Glutamatergic neuron (in vitro differentiated cells): ENCODE measurements at regions not wholly inside any gene's neighbourhood (a gene's known extent, or its start where the extent isn't known, plus 50 kb on each side); places are given as distances from the start of the nearest gene placed in this dataset.

Experiments used
- DNase-seq: peaks from one replicate; pipeline ENCODE4 v3.0.0; 2022
- H3K27ac Mint-ChIP-seq: one replicate; pipeline ENCODE4 v1.8.0; 2020; ENCODE audit warnings: mild to moderate bottlenecking, mixed read lengths, inconsistent platforms; ENCODE audit not compliant: unreplicated experiment
- H3K27me3 Mint-ChIP-seq: one replicate; pipeline ENCODE4 v1.8.0; 2020; ENCODE audit warnings: mild to moderate bottlenecking, moderate library complexity, mixed read lengths, inconsistent platforms; ENCODE audit not compliant: unreplicated experiment
- H3K36me3 Mint-ChIP-seq: one replicate; pipeline ENCODE4 v1.8.0; 2020; ENCODE audit warnings: mild to moderate bottlenecking, mixed read lengths, inconsistent platforms; ENCODE audit not compliant: unreplicated experiment
- H3K4me1 Mint-ChIP-seq: one replicate; pipeline ENCODE4 v1.8.0; 2020; ENCODE audit warnings: mild to moderate bottlenecking, low read depth, mixed read lengths, inconsistent platforms; ENCODE audit not compliant: unreplicated experiment
- H3K4me3 Mint-ChIP-seq: one replicate; pipeline ENCODE4 v1.8.0; 2020; ENCODE audit warnings: mild to moderate bottlenecking, mixed read lengths, inconsistent platforms; ENCODE audit not compliant: unreplicated experiment
- H3K9me3 Mint-ChIP-seq: one replicate; pipeline ENCODE4 v1.8.0; 2020; ENCODE audit warnings: mild to moderate bottlenecking, moderate library complexity, mixed read lengths, inconsistent platforms; ENCODE audit not compliant: unreplicated experiment
- TF ChIP-seq, protein P1 (sequence below): fragments of 200-600 bp; sonication (generic); IDR thresholded peaks from one replicate; pipeline ENCODE4 v1.5.0; 2021; ENCODE audit not compliant: partially characterized antibody, unreplicated experiment

DNA sequence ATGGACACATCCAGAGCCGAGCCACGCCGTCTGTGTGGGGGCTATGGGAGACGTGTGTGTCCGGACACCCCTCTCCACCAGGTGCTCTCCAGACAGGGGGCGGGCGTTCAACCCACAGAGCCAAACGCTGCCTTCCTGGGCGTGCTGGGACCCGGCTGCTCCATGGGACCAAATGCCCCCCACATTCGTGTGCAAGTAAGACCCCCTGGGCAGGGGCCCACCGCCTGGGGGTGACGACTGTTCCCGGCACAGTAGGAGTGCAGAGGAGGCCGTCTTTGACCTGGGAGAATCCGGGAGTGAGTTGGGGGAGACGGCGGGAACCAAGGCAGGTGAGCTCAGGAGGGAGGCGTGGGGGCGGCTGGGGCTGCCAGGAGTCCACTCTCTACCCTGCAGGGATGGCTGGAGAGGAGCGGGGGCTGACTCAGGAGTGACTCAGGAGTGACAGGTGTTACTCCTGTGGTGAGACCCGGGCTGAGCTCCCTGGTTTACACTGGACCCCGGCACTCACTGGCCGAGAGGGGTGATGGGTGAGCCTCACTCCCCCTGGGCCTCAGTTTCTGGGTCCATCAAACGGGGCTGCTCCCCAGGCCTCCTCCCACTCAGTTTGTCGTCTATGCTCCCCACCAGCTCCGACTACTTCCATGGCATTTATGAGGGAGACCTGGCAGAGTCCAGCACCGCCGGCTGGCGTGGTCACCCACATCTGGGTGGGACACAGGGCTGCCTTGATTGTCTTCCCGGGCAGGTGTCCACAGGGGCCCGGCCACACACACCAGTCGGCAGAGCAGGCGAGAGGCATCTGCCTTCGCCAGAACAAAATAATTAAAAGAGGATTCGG is 95.0 kb downstream of the MICALL2 start:
- DNase-seq: no peak
- H3K4me1 Mint-ChIP-seq: peaks cover 17% of the 10 kb centered on the region
- no peak overlapping the region for H3K27ac Mint-ChIP-seq
- H3K4me3 Mint-ChIP-seq: peak overlapping the region; percentile 8
- peaks cover 4% of the 10 kb centered on the region for H3K27me3 Mint-ChIP-seq
- H3K9me3 Mint-ChIP-seq: peaks cover 10% of the 10 kb centered on the region
- H3K36me3 Mint-ChIP-seq: no peaks in the 10 kb centered on the region
- TF ChIP-seq, protein P1, sequence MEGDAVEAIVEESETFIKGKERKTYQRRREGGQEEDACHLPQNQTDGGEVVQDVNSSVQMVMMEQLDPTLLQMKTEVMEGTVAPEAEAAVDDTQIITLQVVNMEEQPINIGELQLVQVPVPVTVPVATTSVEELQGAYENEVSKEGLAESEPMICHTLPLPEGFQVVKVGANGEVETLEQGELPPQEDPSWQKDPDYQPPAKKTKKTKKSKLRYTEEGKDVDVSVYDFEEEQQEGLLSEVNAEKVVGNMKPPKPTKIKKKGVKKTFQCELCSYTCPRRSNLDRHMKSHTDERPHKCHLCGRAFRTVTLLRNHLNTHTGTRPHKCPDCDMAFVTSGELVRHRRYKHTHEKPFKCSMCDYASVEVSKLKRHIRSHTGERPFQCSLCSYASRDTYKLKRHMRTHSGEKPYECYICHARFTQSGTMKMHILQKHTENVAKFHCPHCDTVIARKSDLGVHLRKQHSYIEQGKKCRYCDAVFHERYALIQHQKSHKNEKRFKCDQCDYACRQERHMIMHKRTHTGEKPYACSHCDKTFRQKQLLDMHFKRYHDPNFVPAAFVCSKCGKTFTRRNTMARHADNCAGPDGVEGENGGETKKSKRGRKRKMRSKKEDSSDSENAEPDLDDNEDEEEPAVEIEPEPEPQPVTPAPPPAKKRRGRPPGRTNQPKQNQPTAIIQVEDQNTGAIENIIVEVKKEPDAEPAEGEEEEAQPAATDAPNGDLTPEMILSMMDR: no peak

DNA sequence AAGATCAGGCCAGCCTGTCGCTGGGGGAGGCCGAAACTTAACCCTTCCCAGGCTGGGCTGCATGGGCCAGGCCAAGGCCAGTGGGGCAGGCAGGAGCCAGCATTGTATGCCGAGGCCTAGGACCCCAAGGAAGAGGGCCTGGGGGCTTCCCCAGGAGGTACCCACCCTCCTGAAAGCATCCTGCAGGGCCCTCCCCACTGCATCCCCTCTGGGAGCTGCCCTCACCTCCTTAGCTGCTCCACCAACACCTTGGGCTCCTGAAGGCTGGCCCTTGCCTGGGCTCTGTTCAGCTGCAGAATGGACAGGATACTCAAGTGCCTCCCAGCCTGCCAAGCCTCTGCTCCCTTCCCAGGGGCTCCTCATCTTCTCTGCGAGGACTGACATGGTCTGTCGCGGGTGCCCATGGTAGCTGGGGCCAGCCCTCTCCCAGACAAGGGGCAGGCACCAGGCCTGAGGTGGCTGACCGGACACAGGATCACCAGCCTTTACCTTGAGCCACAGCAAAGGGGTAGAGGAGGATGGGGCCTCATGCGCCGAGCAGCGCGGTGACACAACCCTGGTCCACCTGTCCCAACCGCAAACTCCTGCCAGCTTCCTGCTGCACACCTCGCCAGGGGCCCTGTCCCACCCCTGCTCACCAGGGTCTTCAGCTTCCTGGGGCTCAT is 94.2 kb downstream of the MICALL2 start:
- H3K9me3 Mint-ChIP-seq: peaks cover 10% of the 10 kb centered on the region
- TF ChIP-seq, protein P1: no peak
- H3K36me3 Mint-ChIP-seq: no peaks in the 10 kb centered on the region
- no peak overlapping the region for H3K27ac Mint-ChIP-seq
- H3K27me3 Mint-ChIP-seq: peaks cover 4% of the 10 kb centered on the region
- H3K4me1 Mint-ChIP-seq: peaks cover 17% of the 10 kb centered on the region
- DNase-seq: no peak
- no peak overlapping the region for H3K4me3 Mint-ChIP-seq

DNA sequence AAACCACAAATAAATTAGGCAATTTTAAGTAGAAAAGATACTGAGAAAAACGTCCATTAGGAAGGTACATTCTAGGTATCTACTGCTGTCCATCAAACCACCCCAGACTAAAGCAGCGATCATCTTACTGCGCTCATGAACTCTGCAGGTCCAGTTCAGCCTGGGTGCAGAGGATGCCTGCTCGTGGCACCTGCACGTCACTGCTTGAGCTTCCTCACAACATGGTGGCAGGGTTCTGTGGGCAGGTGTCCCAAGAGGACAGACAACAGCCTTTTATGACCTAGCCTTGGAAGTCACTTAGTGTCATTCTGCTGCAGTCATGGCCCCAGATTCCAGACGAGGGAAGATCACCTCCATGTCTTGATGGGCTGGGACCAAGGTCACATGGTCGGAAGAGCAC is 93.4 kb downstream of the MICALL2 start:
- peak overlapping the region; percentile 25 for H3K27ac Mint-ChIP-seq
- H3K36me3 Mint-ChIP-seq: no peaks in the 10 kb centered on the region
- peak overlapping the region; percentile 11 for H3K4me3 Mint-ChIP-seq
- H3K27me3 Mint-ChIP-seq: peaks cover 4% of the 10 kb centered on the region
- H3K4me1 Mint-ChIP-seq: peaks cover 18% of the 10 kb centered on the region
- DNase-seq: no peak
- peaks cover 10% of the 10 kb centered on the region for H3K9me3 Mint-ChIP-seq
- TF ChIP-seq, protein P1: no peak

DNA sequence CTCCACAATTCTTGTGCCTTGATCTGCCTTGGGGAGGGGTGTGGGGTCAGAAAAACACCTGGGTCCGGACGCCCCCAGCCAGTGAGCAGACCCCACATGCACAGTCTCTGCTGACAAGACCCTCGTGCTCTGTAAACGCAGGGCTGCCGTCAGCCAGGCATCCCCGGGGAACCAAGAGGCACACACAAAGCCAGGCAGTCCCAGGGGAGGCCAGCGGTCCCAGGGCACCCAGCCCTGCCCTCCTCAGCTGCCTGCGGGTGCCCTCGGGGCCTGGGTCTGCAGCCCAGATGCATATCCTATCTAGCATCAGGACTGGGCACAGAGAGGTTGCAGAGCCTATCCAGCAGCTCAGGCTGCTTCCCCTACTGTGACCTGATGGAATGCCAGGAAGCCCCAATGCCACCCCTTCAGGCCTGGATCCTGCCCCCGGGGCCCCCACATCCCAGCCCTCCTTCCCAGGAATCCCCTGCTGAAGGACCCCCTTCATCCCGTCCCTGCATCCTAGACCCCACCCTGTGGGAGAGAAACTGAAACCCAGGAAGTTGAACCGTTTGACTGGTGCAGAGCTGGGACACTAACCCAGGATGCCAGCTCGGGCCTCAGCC is 92.4 kb downstream of the MICALL2 start:
- Mint-ChIP-seq H3K4me3 (no peak overlapping the region), H3K36me3 (no peaks in the 10 kb centered on the region), H3K9me3 (peaks cover 10% of the 10 kb centered on the region), H3K4me1 (peaks cover 18% of the 10 kb centered on the region), H3K27ac (no peak overlapping the region), H3K27me3 (peaks cover 4% of the 10 kb centered on the region)
- no peak for DNase-seq
- TF ChIP-seq, protein P1: no peak
